GM12878 (cell line): ENCODE measurements at regions not wholly inside any gene's neighbourhood (a gene's known extent, or its start where the extent isn't known, plus 50 kb on each side); places are given as distances from the start of the nearest gene placed in this dataset.

Source experiments
- ATAC-seq: fragments of 200-7000 bp; cut with Tn5 transposase; 3 replicates; pipeline ENCODE4 v1.9.1; 2020; ENCODE audit warnings: mild to moderate bottlenecking, moderate library complexity
- BruUV-seq: library from RNA; stranded (reverse); fragments of 400-500 nt; replicated peaks from 2 replicates; lab custom pipeline; 2021; lab: Mats Ljungman, UMichigan
- CTCF ChIA-PET: fragments of 300-600 bp; sonication (Branson Sonifier 250); formaldehyde crosslinking; extraction: SDS; loops from one replicate; lab custom pipeline; 2021; ENCODE audit warnings: inconsistent platforms; lab: Yijun Ruan, JAX
- POLR2A ChIA-PET: fragments of 350-600 bp; formaldehyde crosslinking; extraction: SDS; loops from one replicate; lab custom pipeline; 2021; ENCODE audit warnings: inconsistent platforms; lab: Charles Lee
- RAD21 ChIA-PET: fragments of 300-600 bp; sonication (Branson Sonifier 250); formaldehyde crosslinking; loops from one replicate; lab custom pipeline; 2023; ENCODE audit warnings: antibody characterized with exemption; ENCODE audit not compliant: unreplicated experiment; lab: Charles Lee
- SMC1A ChIA-PET: fragments of 300-600 bp; sonication (Branson Sonifier 250); formaldehyde crosslinking; loops from one replicate; lab custom pipeline; 2023; ENCODE audit not compliant: unreplicated experiment, uncharacterized antibody; lab: Charles Lee
- DNase-seq: peaks from one replicate; pipeline ENCODE4 v3.0.0-alpha.2; 2011; ENCODE audit warnings: low read depth, low spot score
- FAIRE-seq: peaks from 3 replicates; lab custom pipeline; 2011; peaks lifted over from hg19 to GRCh38; lab: Jason Lieb, UNC
- H2AFZ ChIP-seq: 2 replicates; pipeline ENCODE4 v1.6.0; 2011; ENCODE audit warnings: low read depth, low read length, control low read depth; ENCODE audit not compliant: control insufficient read depth
- H3K27ac ChIP-seq: 2 replicates; pipeline ENCODE4 v1.5.1; 2011; ENCODE audit warnings: control low read depth; ENCODE audit not compliant: control insufficient read depth, insufficient read depth
- H3K27me3 ChIP-seq, 2 experiments: replicated peaks in 1 of 2; 2 replicates each; pipeline versions ENCODE4 v1.6.0 to v1.6.1; 2011; ENCODE audit warnings: low read length in 1 of 2; ENCODE audit not compliant: control insufficient read depth in 2 of 2, insufficient read depth in 2 of 2
- H3K36me3 ChIP-seq, 2 experiments: 2 replicates each; pipeline ENCODE4 v1.5.1; 2011; ENCODE audit warnings: low read length in 1 of 2; ENCODE audit not compliant: control insufficient read depth in 2 of 2, insufficient read depth in 2 of 2
- H3K4me1 ChIP-seq: 2 replicates; pipeline ENCODE4 v1.6.1; 2011; ENCODE audit warnings: mild to moderate bottlenecking, low read length, moderate library complexity, mixed read lengths; ENCODE audit not compliant: control insufficient read depth, insufficient read depth
- H3K4me2 ChIP-seq: 2 replicates; pipeline ENCODE4 v1.6.0; 2011; ENCODE audit warnings: control low read depth; ENCODE audit not compliant: control insufficient read depth, insufficient read depth
- H3K4me3 ChIP-seq: fragments of 200-600 bp; sonication (generic); 2 replicates; pipeline ENCODE4 v1.5.1; 2016
- H3K79me2 ChIP-seq: 2 replicates; pipeline ENCODE4 v1.6.0; 2011; ENCODE audit warnings: low read length; ENCODE audit not compliant: control insufficient read depth, insufficient read depth
- H3K9ac ChIP-seq: 2 replicates; pipeline ENCODE4 v1.8.0; 2011; ENCODE audit warnings: low read length, control low read depth, mixed read lengths; ENCODE audit not compliant: control insufficient read depth, insufficient read depth
- H3K9me3 ChIP-seq: replicated peaks from 3 replicates; pipeline ENCODE4 v1.5.1; 2011; ENCODE audit warnings: mild to moderate bottlenecking, low read length; ENCODE audit not compliant: control insufficient read depth, insufficient read depth
- H4K20me1 ChIP-seq: 2 replicates; pipeline ENCODE4 v1.6.0; 2011; ENCODE audit not compliant: control insufficient read depth, insufficient read depth
- CTCF ChIP-seq, 3 experiments: IDR thresholded peaks in 2 of 3; conservative IDR thresholded peaks in 1 of 3; 2 replicates each; pipeline ENCODE4 v1.5.1; 2011; ENCODE audit warnings: low read depth in 3 of 3, low read length in 3 of 3, mild to moderate bottlenecking in 3 of 3, control low read depth in 2 of 3, moderate library complexity in 2 of 3, inconsistent platforms in 1 of 3, mixed read lengths in 1 of 3; ENCODE audit not compliant: control insufficient read depth in 2 of 3, insufficient read depth in 1 of 3; ENCODE audit errors: extremely low read depth in 1 of 3
- HCFC1 ChIP-seq: fragments of 150-350 bp; IDR thresholded peaks from 2 replicates; pipeline ENCODE4 v1.6.1; 2014; ENCODE audit warnings: low read length
- IRF3 ChIP-seq: fragments of 450-650 bp; IDR thresholded peaks from 2 replicates; pipeline ENCODE4 v1.6.1; 2014; ENCODE audit warnings: mild to moderate bottlenecking
- TCF12 ChIP-seq: IDR thresholded peaks from 2 replicates; pipeline ENCODE4 v1.6.1; 2011; ENCODE audit warnings: low read depth, mild to moderate bottlenecking, low read length
- WGBS: methylation state at CpG from one replicate; pipeline ENCODE4 v1.1.6; 2016; ENCODE audit warnings: low lambda C conversion rate; ENCODE audit not compliant: insufficient replicate concordance, insufficient coverage; ENCODE audit errors: missing lambda C conversion rate; 5-methylcytosine and 5-hydroxymethylcytosine counted together
- in situ Hi-C: fragments of 300-500 bp; cut with MboI; formaldehyde crosslinking; loops from 9 replicates; pipeline ENCODE4 v1.14.3; 2018; ENCODE audit warnings: mixed read lengths
- intact Hi-C: fragments of 100-400 bp; cut with micrococcal nuclease; formaldehyde crosslinking; loops from one replicate; pipeline ENCODE4 v1.14.2; 2022; ENCODE audit not compliant: unreplicated experiment
- TF ChIP-seq, protein P1 (sequence below): IDR thresholded peaks from 2 replicates; pipeline ENCODE4 v1.6.1; 2011; ENCODE audit warnings: borderline replicate concordance, low read depth, mild to moderate bottlenecking, moderate library complexity, mixed read lengths, low read length; ENCODE audit not compliant: insufficient read depth; ENCODE audit errors: extremely low read length
- TF ChIP-seq, protein P2 (sequence below): IDR thresholded peaks from 2 replicates; pipeline ENCODE4 v1.6.1; 2012; ENCODE audit warnings: low read depth, low read length, improper control_type of control experiment

DNA sequence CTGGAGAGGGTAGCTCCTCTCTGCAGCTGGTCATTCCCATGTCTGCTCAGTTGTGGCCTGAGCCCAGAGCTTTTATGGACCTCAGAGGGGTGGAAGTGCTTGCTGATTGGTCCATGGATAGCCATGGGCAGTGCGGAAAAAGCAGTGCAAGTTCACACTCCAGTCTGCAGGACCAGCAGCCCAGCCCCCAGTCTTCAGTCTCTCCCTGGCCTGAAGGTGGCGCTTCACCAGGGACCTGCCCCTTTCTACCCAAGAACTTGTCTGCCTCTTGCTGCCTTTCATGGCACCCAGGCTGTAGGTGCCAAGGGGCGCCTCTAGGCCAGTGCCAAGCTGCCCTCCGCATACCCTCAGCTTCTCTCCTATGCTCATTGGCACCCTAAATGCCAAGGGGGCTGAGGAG is 91.0 kb downstream of the TBXT start:
- Histone ChIP-seq H3K27ac (no peak overlapping the region), H3K36me3 (no peaks in the 10 kb centered on the region), H3K9me3 (no peaks in the 10 kb centered on the region), H3K9ac (no peak overlapping the region), H3K79me2 (no peaks in the 10 kb centered on the region), H3K4me2 (no peak overlapping the region), H3K27me3 (no peaks in the 10 kb centered on the region), H4K20me1 (no peaks in the 10 kb centered on the region), H3K4me1 (no peaks in the 10 kb centered on the region), H2AFZ (no peak overlapping the region), H3K4me3 (no peak overlapping the region)
- DNase-seq, result no peak
- intact Hi-C loops, result no loop called here
- 0 out of 3 replicates have a peak, but pooled peaks have one; percentile 20 for ATAC-seq
- no peak for TF ChIP-seq TCF12
- peak in 2 of 3 experiments; percentile 2 to 21; a peak in 1 of 6 replicates for TF ChIP-seq CTCF (IDR thresholded peaks at IDR 0.05 in 2 of 3, conservative IDR thresholded peaks at IDR 0.05 in 1 of 3; ENCODE audit: control insufficient read depth in 2 of 3, extremely low read depth in 1 of 3, insufficient read depth in 1 of 3, low read depth in 3 of 3, low read length in 3 of 3)
- TF ChIP-seq IRF3, result no peak
- RAD21 ChIA-PET, result no interaction called here
- CTCF ChIA-PET, result interaction anchor here (1.1 to 1.2 kb wide), 2 partner anchors 19 to 29 kb away, joined by 4 to 6 read pairs; no protein-coding TSS in a partner anchor
- POLR2A ChIA-PET, result no interaction called here
- no TSS peak for BruUV-seq
- in situ Hi-C loops, result no loop called here
- SMC1A ChIA-PET, result no interaction called here
- 61% methylated on average over 4 of the region's 4 CpGs for WGBS
- no peak for FAIRE-seq

DNA sequence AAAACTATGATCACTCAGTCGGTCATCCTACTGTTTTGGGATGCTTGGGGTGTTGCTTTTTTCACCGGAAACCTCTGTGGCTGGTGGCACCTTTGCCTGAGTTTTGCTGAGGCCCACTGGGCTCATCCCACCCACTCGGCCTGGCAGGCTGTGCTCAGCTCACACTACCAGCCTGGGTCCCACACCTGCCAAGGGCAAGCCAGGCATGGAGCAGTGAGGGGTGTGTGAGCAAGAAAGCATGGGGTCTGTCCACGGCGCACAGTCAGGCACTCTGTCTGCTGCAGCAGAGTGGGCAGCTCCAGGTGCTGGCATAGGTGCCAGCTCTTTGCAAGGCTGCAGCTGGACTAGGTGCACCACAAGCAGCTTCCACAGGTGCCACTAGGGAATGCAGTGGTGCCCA is 91.7 kb downstream of the TBXT start:
- CTCF ChIA-PET, result interaction anchor here (1.1 to 1.2 kb wide), 2 partner anchors 20 to 30 kb away, joined by 4 to 6 read pairs; no protein-coding TSS in a partner anchor
- FAIRE-seq (no peak), ATAC-seq (no peak), DNase-seq (no peak)
- WGBS, result 40% methylated on average over 5 of the region's 5 CpGs
- in situ Hi-C loops, result no loop called here
- no peaks in the 10 kb centered on the region for H3K27me3 ChIP-seq
- no peaks in the 10 kb centered on the region for H3K79me2 ChIP-seq
- no peak overlapping the region for H2AFZ ChIP-seq
- RAD21 ChIA-PET, result no interaction called here
- H3K4me3 ChIP-seq, result no peak overlapping the region
- H3K4me2 ChIP-seq, result no peak overlapping the region
- BruUV-seq, result no TSS peak
- H3K4me1 ChIP-seq, result no peaks in the 10 kb centered on the region
- no peak for TF ChIP-seq HCFC1
- TF ChIP-seq, protein P1, sequence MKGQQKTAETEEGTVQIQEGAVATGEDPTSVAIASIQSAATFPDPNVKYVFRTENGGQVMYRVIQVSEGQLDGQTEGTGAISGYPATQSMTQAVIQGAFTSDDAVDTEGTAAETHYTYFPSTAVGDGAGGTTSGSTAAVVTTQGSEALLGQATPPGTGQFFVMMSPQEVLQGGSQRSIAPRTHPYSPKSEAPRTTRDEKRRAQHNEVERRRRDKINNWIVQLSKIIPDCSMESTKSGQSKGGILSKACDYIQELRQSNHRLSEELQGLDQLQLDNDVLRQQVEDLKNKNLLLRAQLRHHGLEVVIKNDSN, result no peak
- TF ChIP-seq, protein P2, sequence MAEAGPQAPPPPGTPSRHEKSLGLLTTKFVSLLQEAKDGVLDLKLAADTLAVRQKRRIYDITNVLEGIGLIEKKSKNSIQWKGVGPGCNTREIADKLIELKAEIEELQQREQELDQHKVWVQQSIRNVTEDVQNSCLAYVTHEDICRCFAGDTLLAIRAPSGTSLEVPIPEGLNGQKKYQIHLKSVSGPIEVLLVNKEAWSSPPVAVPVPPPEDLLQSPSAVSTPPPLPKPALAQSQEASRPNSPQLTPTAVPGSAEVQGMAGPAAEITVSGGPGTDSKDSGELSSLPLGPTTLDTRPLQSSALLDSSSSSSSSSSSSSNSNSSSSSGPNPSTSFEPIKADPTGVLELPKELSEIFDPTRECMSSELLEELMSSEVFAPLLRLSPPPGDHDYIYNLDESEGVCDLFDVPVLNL, result no peak
- no peaks in the 10 kb centered on the region for H4K20me1 ChIP-seq
- POLR2A ChIA-PET, result no interaction called here
- H3K9me3 ChIP-seq, result no peaks in the 10 kb centered on the region
- SMC1A ChIA-PET, result no interaction called here
- H3K9ac ChIP-seq, result no peak overlapping the region
- H3K36me3 ChIP-seq, result no peaks in the 10 kb centered on the region
- no peak overlapping the region for H3K27ac ChIP-seq
- intact Hi-C loops, result no loop called here
